CD8-positive, alpha-beta memory T cell (primary cell): ENCODE measurements at regions not wholly inside any gene's neighbourhood (a gene's known extent, or its start where the extent isn't known, plus 50 kb on each side); places are given as distances from the start of the nearest gene placed in this dataset.

Experiments
- CTCF ChIA-PET: fragments of 350-600 bp; sonication (Branson Sonifier 250); formaldehyde crosslinking; loops from one replicate; lab custom pipeline; 2021; ENCODE audit warnings: antibody characterized with exemption; lab: Charles Lee
- POLR2A ChIA-PET: fragments of 350-600 bp; sonication (Branson Sonifier 250); formaldehyde crosslinking; loops from one replicate; lab custom pipeline; 2021; ENCODE audit warnings: antibody characterized with exemption; lab: Charles Lee
- DNase-seq, 5 donors: peaks; one replicate each; pipeline versions ENCODE4 v3.0.0 to v3.0.0-alpha.2; 2020 to 2022; ENCODE audit warnings: mixed read lengths in 1 of 5
- H3K27ac ChIP-seq: one replicate; pipeline ENCODE4 v1.7.0; 2013; ENCODE audit warnings: low read depth, mild to moderate bottlenecking, low read length, moderate library complexity
- H3K27me3 ChIP-seq: 2 replicates; pipeline ENCODE4 v1.7.0; 2013; ENCODE audit warnings: low read length, mild to moderate bottlenecking; ENCODE audit not compliant: insufficient read depth, poor library complexity, severe bottlenecking
- H3K36me3 ChIP-seq: 2 replicates; pipeline ENCODE4 v1.7.0; 2013; ENCODE audit warnings: mild to moderate bottlenecking, low read length, moderate library complexity; ENCODE audit not compliant: insufficient read depth
- H3K4me1 ChIP-seq: 2 replicates; pipeline ENCODE4 v1.7.0; 2013; ENCODE audit warnings: mild to moderate bottlenecking, low read length, moderate library complexity; ENCODE audit not compliant: insufficient read depth
- H3K4me3 ChIP-seq: 2 replicates; pipeline ENCODE4 v1.7.0; 2013; ENCODE audit warnings: mild to moderate bottlenecking, low read length
- H3K9me3 ChIP-seq: 2 replicates; pipeline ENCODE4 v1.7.0; 2013; ENCODE audit warnings: mild to moderate bottlenecking, low read length
- H3K27ac Mint-ChIP-seq, 8 donors: one replicate each; pipeline ENCODE4 v1.8.0; 2020 to 2021; ENCODE audit warnings: mixed read lengths in 8 of 8, mild to moderate bottlenecking in 6 of 8, inconsistent platforms in 3 of 8, moderate library complexity in 3 of 8
- H3K27me3 Mint-ChIP-seq, 2 donors: one replicate each; pipeline ENCODE4 v1.8.0; 2020 to 2021; ENCODE audit warnings: mixed read lengths in 2 of 2, mild to moderate bottlenecking in 1 of 2, moderate library complexity in 1 of 2
- H3K36me3 Mint-ChIP-seq, 3 donors: one replicate each; pipeline ENCODE4 v1.8.0; 2020 to 2021; ENCODE audit warnings: mixed read lengths in 3 of 3, inconsistent platforms in 1 of 3, mild to moderate bottlenecking in 1 of 3
- H3K4me1 Mint-ChIP-seq, 3 donors: one replicate each; pipeline ENCODE4 v1.8.0; 2020 to 2021; ENCODE audit warnings: mixed read lengths in 3 of 3, inconsistent platforms in 1 of 3, mild to moderate bottlenecking in 1 of 3
- H3K4me3 Mint-ChIP-seq, 7 donors: one replicate each; pipeline ENCODE4 v1.8.0; 2020 to 2021; ENCODE audit warnings: mixed read lengths in 7 of 7, mild to moderate bottlenecking in 6 of 7, moderate library complexity in 4 of 7, inconsistent platforms in 2 of 7
- H3K9me3 Mint-ChIP-seq, 5 donors: one replicate each; pipeline ENCODE4 v1.8.0; 2020 to 2022; ENCODE audit warnings: mixed read lengths in 5 of 5, mild to moderate bottlenecking in 3 of 5, moderate library complexity in 2 of 5, inconsistent platforms in 1 of 5

DNA sequence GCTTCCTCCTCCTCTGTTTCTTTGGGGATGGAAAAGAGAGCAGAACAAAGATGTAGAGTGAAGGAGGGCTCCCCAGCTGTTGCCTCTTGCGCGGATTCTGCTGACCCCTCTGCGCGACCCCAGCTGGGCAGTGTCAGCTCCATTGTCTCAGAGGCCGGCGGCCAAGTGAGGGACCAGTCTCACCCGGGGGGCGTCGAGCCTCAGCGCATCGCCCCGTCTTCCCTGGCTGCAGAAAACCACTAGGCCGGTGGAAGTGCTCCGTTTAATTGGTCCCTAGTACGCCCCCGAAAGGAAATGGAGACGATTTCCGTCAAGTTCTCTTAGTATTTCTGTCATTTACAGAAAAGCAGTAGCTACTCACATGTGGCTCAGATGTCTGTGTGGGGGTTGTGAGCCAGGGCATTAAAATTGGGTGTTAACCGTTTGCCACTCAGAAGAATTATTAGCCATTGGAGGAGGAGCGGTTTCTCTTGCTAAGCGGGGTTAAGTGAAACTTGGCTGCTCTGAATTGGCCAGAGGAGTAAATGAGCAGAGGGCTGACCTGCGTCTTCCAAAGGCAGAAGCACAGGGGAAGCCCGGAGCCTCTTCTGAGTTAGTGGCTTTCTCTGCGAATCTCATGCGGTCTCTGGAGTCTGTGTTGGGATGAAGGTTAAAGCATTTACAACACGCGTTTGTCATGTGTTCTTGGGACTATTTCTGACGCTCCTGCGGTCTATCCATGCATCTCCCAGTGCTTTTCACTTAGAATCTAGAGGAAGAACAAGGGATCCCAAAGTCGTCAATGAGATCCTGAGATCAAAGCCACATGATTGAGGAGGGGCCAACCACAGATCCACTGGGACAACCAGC is 132.8 kb upstream of the MYO16 start:
- no peak for DNase-seq
- Histone ChIP-seq H3K4me1 (no peaks in the 10 kb centered on the region), H3K9me3 (no peaks in the 10 kb centered on the region), H3K27me3 (no peaks in the 10 kb centered on the region), H3K36me3 (no peaks in the 10 kb centered on the region), H3K4me3 (peak overlapping the region; percentile 41), H3K27ac (no peak overlapping the region)
- ChIA-PET POLR2A (no interaction called here), CTCF (interaction anchor here (1.6 kb wide), 1 partner anchor 12 kb away, joined by 5 read pairs; no protein-coding TSS in a partner anchor)
- Mint-ChIP-seq H3K4me1 (peaks cover 3 to 19% (median 4%) of the 10 kb centered on the region in 3 donors), H3K27me3 (peaks cover 18 to 33% of the 10 kb centered on the region in 2 donors), H3K9me3 (peaks cover 0 to 5% (median 2%) of the 10 kb centered on the region in 5 donors), H3K36me3 (no peaks in the 10 kb centered on the region), H3K27ac (peak overlapping the region in 1 of 8 donors; percentile 42), H3K4me3 (peak overlapping the region; percentile 55 to 84 (median 76))

DNA sequence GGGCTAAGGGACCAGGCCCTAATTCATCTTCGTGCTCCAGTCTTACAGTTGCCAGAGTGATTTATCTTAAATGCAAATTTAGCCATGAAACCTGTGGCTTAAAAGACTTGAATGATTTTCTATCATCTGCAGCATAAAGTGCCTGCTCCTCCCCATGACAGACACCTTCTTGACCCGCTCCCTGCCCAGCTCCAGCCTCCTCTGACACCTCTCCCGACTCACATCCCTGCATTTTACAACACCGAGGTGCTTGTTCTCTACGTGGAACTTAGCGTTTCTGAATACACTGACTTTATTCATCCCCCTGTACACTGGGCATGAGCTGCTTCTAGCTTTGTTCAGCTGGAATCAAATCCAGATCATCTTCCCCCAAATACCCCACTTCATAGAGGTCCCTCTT is 128.7 kb upstream of the MYO16 start:
- Histone ChIP-seq H3K27me3 (no peaks in the 10 kb centered on the region), H3K27ac (no peak overlapping the region), H3K9me3 (no peaks in the 10 kb centered on the region), H3K36me3 (no peaks in the 10 kb centered on the region), H3K4me1 (no peaks in the 10 kb centered on the region), H3K4me3 (no peak overlapping the region)
- CTCF ChIA-PET: no interaction called here
- peaks cover 0 to 12% (median 4%) of the 10 kb centered on the region in 3 donors for H3K4me1 Mint-ChIP-seq
- no peaks in the 10 kb centered on the region for H3K36me3 Mint-ChIP-seq
- POLR2A ChIA-PET: no interaction called here
- peak overlapping the region in 1 of 8 donors; percentile 68 for H3K27ac Mint-ChIP-seq
- H3K9me3 Mint-ChIP-seq: peaks cover 0 to 5% (median 0%) of the 10 kb centered on the region in 5 donors
- no peak for DNase-seq
- H3K27me3 Mint-ChIP-seq: peaks cover 11 to 25% of the 10 kb centered on the region in 2 donors
- H3K4me3 Mint-ChIP-seq: no peak overlapping the region

DNA sequence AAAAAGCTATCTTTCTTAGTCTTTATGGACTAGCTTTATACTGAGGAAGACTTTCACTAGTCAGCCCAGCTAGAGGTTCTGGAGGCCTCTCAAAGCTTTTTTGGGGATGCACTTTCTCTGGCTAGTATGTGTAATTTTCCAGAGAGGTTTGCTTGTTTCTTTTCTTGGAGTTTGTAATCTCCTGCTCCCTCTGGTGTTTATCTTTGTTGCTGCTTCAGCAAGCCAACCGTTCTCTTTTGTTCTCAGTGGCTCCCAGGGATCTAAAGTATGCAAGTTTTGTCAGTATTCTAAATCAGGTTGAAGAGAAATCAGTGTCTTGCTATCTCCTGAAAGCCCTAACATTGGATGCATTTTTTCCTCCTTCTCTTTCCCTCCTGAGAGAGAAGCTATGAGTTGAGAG is 121.1 kb upstream of the MYO16 start:
- H3K9me3 Mint-ChIP-seq: peaks cover 0 to 14% (median 5%) of the 10 kb centered on the region in 5 donors
- POLR2A ChIA-PET: no interaction called here

DNA sequence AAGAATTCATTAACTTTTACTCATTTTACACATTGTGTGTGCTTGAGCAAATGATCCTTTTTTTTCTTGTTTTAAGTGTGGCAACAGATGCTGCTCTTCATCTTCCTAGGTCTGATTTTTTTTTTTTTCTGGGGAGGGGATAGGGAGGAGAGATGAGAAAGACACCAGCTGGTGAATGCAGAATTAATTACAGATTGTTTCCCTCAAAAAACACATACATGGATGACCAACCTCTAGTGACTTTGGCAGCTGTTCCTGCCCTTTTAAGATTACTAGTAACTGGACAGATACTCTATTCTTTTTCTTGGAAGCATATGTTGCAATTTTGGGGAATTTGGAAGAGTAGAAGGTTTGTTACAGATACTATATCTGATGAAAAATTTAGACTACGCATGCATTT is 103.6 kb upstream of the MYO16 start:
- POLR2A ChIA-PET: no interaction called here
- H3K4me3 ChIP-seq: no peak overlapping the region
- H3K4me1 ChIP-seq: no peaks in the 10 kb centered on the region
- Mint-ChIP-seq H3K4me3 (no peak overlapping the region), H3K9me3 (peaks cover 0 to 5% (median 0%) of the 10 kb centered on the region in 5 donors), H3K27ac (no peak overlapping the region), H3K36me3 (no peaks in the 10 kb centered on the region), H3K27me3 (no peaks in the 10 kb centered on the region), H3K4me1 (no peaks in the 10 kb centered on the region)
- H3K27me3 ChIP-seq: no peaks in the 10 kb centered on the region
- no peaks in the 10 kb centered on the region for H3K36me3 ChIP-seq
- no peak overlapping the region for H3K27ac ChIP-seq
- DNase-seq: no peak
- H3K9me3 ChIP-seq: no peaks in the 10 kb centered on the region
- CTCF ChIA-PET: interaction anchor here (1.4 kb wide), 1 partner anchor 17 kb away, joined by 4 read pairs; no protein-coding TSS in a partner anchor

More for the DNA sequence above, 121.1 kb upstream of the MYO16 start:
- CTCF ChIA-PET: interaction anchor here (0.7 to 2.8 kb wide), 9 partner anchors 11 to 327 kb away, joined by 3 to 9 read pairs (median 5); partner anchors contain the start of gene TNFSF13B
- Mint-ChIP-seq H3K27me3 (no peaks in the 10 kb centered on the region), H3K4me1 (no peaks in the 10 kb centered on the region), H3K27ac (no peak overlapping the region), H3K4me3 (no peak overlapping the region), H3K36me3 (no peaks in the 10 kb centered on the region)
- no peaks in the 10 kb centered on the region for H3K4me1 ChIP-seq
- H3K36me3 ChIP-seq: no peaks in the 10 kb centered on the region
- no peak overlapping the region for H3K4me3 ChIP-seq
- H3K27ac ChIP-seq: no peak overlapping the region
- DNase-seq: no peak
- H3K27me3 ChIP-seq: no peaks in the 10 kb centered on the region
- no peaks in the 10 kb centered on the region for H3K9me3 ChIP-seq

DNA sequence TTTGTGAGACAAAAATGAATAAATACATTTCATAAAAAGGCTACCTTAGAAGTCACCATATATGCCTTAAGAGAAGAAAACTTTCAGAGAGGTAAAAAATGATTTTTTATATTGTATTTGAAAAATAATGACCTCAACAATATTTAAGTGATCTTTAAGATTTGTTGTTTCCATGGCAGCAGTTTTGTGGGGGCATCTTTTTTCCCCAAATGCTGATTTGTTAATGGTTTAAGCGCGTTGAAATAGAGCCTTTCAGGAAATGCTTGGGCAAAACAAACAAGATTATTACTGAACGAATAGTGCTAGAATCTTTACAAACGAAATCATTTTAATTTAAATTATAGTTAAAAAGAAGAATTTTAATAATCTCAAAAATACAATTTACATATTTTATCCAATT is 103.1 kb upstream of the MYO16 start:
- Mint-ChIP-seq H3K9me3 (peaks cover 0 to 2% (median 0%) of the 10 kb centered on the region in 5 donors), H3K27ac (no peak overlapping the region), H3K36me3 (no peaks in the 10 kb centered on the region), H3K4me3 (no peak overlapping the region), H3K4me1 (no peaks in the 10 kb centered on the region), H3K27me3 (peaks cover 0 to 2% of the 10 kb centered on the region in 2 donors)
- ChIA-PET POLR2A (no interaction called here), CTCF (interaction anchor here (1.4 kb wide), 1 partner anchor 18 kb away, joined by 4 read pairs; no protein-coding TSS in a partner anchor)
- Histone ChIP-seq H3K36me3 (no peaks in the 10 kb centered on the region), H3K27me3 (no peaks in the 10 kb centered on the region), H3K9me3 (no peaks in the 10 kb centered on the region), H3K4me3 (no peak overlapping the region), H3K27ac (no peak overlapping the region), H3K4me1 (no peaks in the 10 kb centered on the region)
- DNase-seq: no peak

DNA sequence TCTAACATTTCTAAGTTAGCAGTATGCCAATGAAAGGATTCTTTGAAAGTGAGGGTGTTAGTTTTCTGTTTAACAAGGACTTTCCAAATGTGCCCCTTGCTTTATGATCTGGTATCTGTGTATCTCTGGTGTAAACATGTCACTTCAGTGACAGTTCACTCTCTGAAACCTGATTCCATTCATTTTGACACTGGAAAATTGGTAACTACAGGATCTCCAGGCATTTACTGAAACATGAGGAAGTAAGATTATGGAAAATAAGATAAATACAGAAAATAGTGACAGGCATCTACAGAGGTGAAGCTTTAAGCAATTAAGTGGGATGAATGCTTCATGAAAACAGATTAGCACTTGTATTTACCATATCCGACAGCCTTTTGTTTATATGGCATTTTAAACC is 101.6 kb upstream of the MYO16 start:
- H3K36me3 Mint-ChIP-seq: no peaks in the 10 kb centered on the region
- peaks cover 0 to 3% of the 10 kb centered on the region in 2 donors for H3K27me3 Mint-ChIP-seq
- ChIA-PET POLR2A (no interaction called here), CTCF (interaction anchor here (1.7 kb wide), 1 partner anchor 39 kb away, joined by 3 read pairs; no protein-coding TSS in a partner anchor)
- Histone ChIP-seq H3K27me3 (no peaks in the 10 kb centered on the region), H3K27ac (no peak overlapping the region), H3K36me3 (no peaks in the 10 kb centered on the region), H3K4me3 (no peak overlapping the region), H3K4me1 (no peaks in the 10 kb centered on the region), H3K9me3 (no peaks in the 10 kb centered on the region)
- H3K4me3 Mint-ChIP-seq: no peak overlapping the region
- no peak for DNase-seq
- H3K9me3 Mint-ChIP-seq: peaks cover 0 to 2% (median 0%) of the 10 kb centered on the region in 5 donors
- no peak overlapping the region for H3K27ac Mint-ChIP-seq
- no peaks in the 10 kb centered on the region for H3K4me1 Mint-ChIP-seq

DNA sequence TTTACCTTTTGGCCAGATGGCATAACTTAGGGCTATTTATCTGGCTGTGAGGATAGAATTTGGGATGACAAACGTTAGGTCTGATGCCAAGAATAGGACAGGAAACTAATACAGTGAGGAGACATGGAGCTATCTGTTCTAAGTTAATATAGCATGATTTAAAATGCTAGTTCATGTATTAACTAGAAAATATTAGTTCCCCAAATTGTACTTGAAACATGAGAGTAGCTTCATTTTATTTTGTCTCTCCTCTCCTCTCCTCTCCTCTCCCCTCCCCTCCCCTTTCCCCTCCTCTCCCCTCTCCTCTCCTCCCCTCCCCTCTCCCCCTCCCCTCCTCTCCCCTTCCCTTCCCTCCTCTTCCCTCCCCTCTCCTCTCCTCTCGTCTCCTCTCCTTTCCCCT is 101.1 kb upstream of the MYO16 start:
- H3K4me3 Mint-ChIP-seq: no peak overlapping the region
- peaks cover 0 to 2% (median 0%) of the 10 kb centered on the region in 5 donors for H3K9me3 Mint-ChIP-seq
- CTCF ChIA-PET: interaction anchor here (1.7 kb wide), 1 partner anchor 39 kb away, joined by 3 read pairs; no protein-coding TSS in a partner anchor
- H3K36me3 ChIP-seq: no peaks in the 10 kb centered on the region
- no peaks in the 10 kb centered on the region for H3K9me3 ChIP-seq
- no peak overlapping the region for H3K27ac Mint-ChIP-seq
- no peak overlapping the region for H3K27ac ChIP-seq
- H3K4me1 ChIP-seq: no peaks in the 10 kb centered on the region
- no peak for DNase-seq
- POLR2A ChIA-PET: no interaction called here
- H3K36me3 Mint-ChIP-seq: no peaks in the 10 kb centered on the region
- peaks cover 0 to 3% of the 10 kb centered on the region in 2 donors for H3K27me3 Mint-ChIP-seq
- no peaks in the 10 kb centered on the region for H3K4me1 Mint-ChIP-seq
- H3K27me3 ChIP-seq: no peaks in the 10 kb centered on the region
- no peak overlapping the region for H3K4me3 ChIP-seq

DNA sequence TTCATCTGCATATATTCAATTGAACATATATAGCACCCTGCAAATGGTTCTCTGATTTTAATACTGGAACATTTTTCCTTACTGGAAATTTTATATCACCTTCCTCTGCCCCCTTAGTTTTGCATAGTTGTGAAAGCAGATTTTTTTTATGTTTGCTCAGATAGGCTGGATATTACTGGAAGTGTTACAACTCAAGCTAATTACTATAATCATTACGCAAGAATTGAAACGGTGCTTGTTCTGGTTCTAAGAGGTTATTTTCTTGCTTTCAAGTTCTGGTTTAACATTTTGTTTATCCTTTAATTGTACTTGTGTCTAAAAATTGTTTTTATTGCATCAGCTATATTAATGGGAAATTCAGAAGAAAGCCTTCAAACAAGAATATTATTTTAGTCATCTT is 95.6 kb upstream of the MYO16 start:
- Histone ChIP-seq H3K4me1 (no peaks in the 10 kb centered on the region), H3K27ac (no peak overlapping the region), H3K27me3 (no peaks in the 10 kb centered on the region), H3K9me3 (no peaks in the 10 kb centered on the region), H3K36me3 (no peaks in the 10 kb centered on the region), H3K4me3 (no peak overlapping the region)
- H3K27ac Mint-ChIP-seq: peak overlapping the region in 1 of 8 donors; percentile 39
- DNase-seq: no peak
- CTCF ChIA-PET: no interaction called here
- H3K4me1 Mint-ChIP-seq: no peaks in the 10 kb centered on the region
- H3K9me3 Mint-ChIP-seq: peaks cover 0 to 5% (median 2%) of the 10 kb centered on the region in 5 donors
- H3K4me3 Mint-ChIP-seq: no peak overlapping the region
- POLR2A ChIA-PET: no interaction called here
- H3K27me3 Mint-ChIP-seq: peaks cover 1 to 3% of the 10 kb centered on the region in 2 donors
- H3K36me3 Mint-ChIP-seq: no peaks in the 10 kb centered on the region
